Mesenchymal stem cell (in vitro differentiated cells and primary cell): ENCODE measurements at regions not wholly inside any gene's neighbourhood (a gene's known extent, or its start where the extent isn't known, plus 50 kb on each side); places are given as distances from the start of the nearest gene placed in this dataset.

Source experiments
- DNase-seq: peaks from one replicate; pipeline ENCODE4 v3.0.0-alpha.2; 2013
- H2AFZ ChIP-seq: one replicate; pipeline ENCODE4 v1.6.1; 2013; ENCODE audit warnings: low read depth, mild to moderate bottlenecking, control low read depth, inconsistent platforms, low read length, moderate library complexity
- H2AK5ac ChIP-seq: 2 replicates; pipeline ENCODE4 v1.6.1; 2013; ENCODE audit warnings: low read length, moderate library complexity, mild to moderate bottlenecking, inconsistent platforms; ENCODE audit not compliant: severe bottlenecking
- H2BK120ac ChIP-seq: one replicate; pipeline ENCODE4 v1.6.1; 2013; ENCODE audit warnings: low read depth, mild to moderate bottlenecking, inconsistent platforms, low read length, moderate library complexity
- H2BK12ac ChIP-seq, 2 experiments: one replicate each; pipeline ENCODE4 v1.6.1; 2013; ENCODE audit warnings: inconsistent platforms in 2 of 2, low read length in 2 of 2, mild to moderate bottlenecking in 2 of 2, moderate library complexity in 2 of 2, control low read depth in 1 of 2
- H2BK15ac ChIP-seq: one replicate; pipeline ENCODE4 v1.6.1; 2013; ENCODE audit warnings: mild to moderate bottlenecking, low read depth, inconsistent platforms; ENCODE audit not compliant: poor library complexity, severe bottlenecking
- H2BK5ac ChIP-seq: 2 replicates; pipeline ENCODE4 v1.6.1; 2013; ENCODE audit warnings: low read depth, mild to moderate bottlenecking, low read length, control low read depth, inconsistent platforms; ENCODE audit not compliant: poor library complexity, severe bottlenecking
- H3K14ac ChIP-seq, 2 experiments: one replicate each; pipeline ENCODE4 v1.6.1; 2013; ENCODE audit warnings: inconsistent platforms in 2 of 2, low read length in 2 of 2, control low read depth in 1 of 2, mild to moderate bottlenecking in 1 of 2, moderate library complexity in 1 of 2
- H3K18ac ChIP-seq, 2 experiments: one replicate each; pipeline ENCODE4 v1.6.1; 2013; ENCODE audit warnings: inconsistent platforms in 2 of 2, low read length in 2 of 2, control low read depth in 1 of 2, low read depth in 1 of 2, mild to moderate bottlenecking in 1 of 2
- H3K23ac ChIP-seq, 2 experiments: one replicate each; pipeline ENCODE4 v1.6.1; 2013; ENCODE audit warnings: inconsistent platforms in 2 of 2, low read length in 2 of 2, mild to moderate bottlenecking in 2 of 2, moderate library complexity in 2 of 2, control low read depth in 1 of 2
- H3K27ac ChIP-seq: 2 replicates; pipeline ENCODE4 v1.5.1; 2013; ENCODE audit warnings: mild to moderate bottlenecking, moderate library complexity, low read length, control low read depth, inconsistent platforms; ENCODE audit not compliant: poor library complexity, severe bottlenecking
- H3K27me3 ChIP-seq, 2 experiments: 2 replicates each; pipeline versions ENCODE4 v1.6.1 to v1.7.0; 2013; ENCODE audit warnings: low read length in 2 of 2, mild to moderate bottlenecking in 2 of 2, moderate library complexity in 2 of 2, control low read depth in 1 of 2, inconsistent platforms in 1 of 2; ENCODE audit not compliant: control insufficient read depth in 1 of 2, insufficient read depth in 1 of 2
- H3K36me3 ChIP-seq, 2 experiments: 2 replicates each; pipeline versions ENCODE4 v1.6.1 to v1.7.0; 2013; ENCODE audit warnings: low read length in 2 of 2, control low read depth in 1 of 2, inconsistent platforms in 1 of 2, low read depth in 1 of 2, mild to moderate bottlenecking in 1 of 2; ENCODE audit not compliant: insufficient read depth in 2 of 2, control insufficient read depth in 1 of 2
- H3K4ac ChIP-seq, 2 experiments: one replicate each; pipeline ENCODE4 v1.6.1; 2013; ENCODE audit warnings: inconsistent platforms in 2 of 2, low read length in 2 of 2, mild to moderate bottlenecking in 2 of 2, moderate library complexity in 2 of 2, control low read depth in 1 of 2, low read depth in 1 of 2
- H3K4me1 ChIP-seq: 2 replicates; pipeline ENCODE4 v1.6.1; 2013; ENCODE audit warnings: low read depth, low read length, control low read depth; ENCODE audit not compliant: control insufficient read depth, insufficient read depth
- H3K4me2 ChIP-seq: 2 replicates; pipeline ENCODE4 v1.6.1; 2013; ENCODE audit warnings: low read length, mild to moderate bottlenecking, inconsistent platforms; ENCODE audit not compliant: poor library complexity, severe bottlenecking
- H3K4me3 ChIP-seq, 2 experiments: 2 replicates each; pipeline versions ENCODE4 v1.5.1 to v1.7.0; 2013; ENCODE audit warnings: low read length in 2 of 2, mild to moderate bottlenecking in 2 of 2, control low read depth in 1 of 2, low read depth in 1 of 2; ENCODE audit not compliant: insufficient read depth in 1 of 2
- H3K79me1 ChIP-seq: replicated peaks from 2 replicates; pipeline ENCODE4 v1.6.1; 2013; ENCODE audit warnings: mild to moderate bottlenecking, control low read depth, low read length, inconsistent platforms; ENCODE audit not compliant: poor library complexity, severe bottlenecking
- H3K9ac ChIP-seq: 2 replicates; pipeline ENCODE4 v1.7.0; 2013; ENCODE audit warnings: mild to moderate bottlenecking, low read length, moderate library complexity
- H3K9me3 ChIP-seq: 2 replicates; pipeline ENCODE4 v1.7.0; 2013; ENCODE audit warnings: mild to moderate bottlenecking, low read length; ENCODE audit not compliant: control insufficient read depth
- H4K8ac ChIP-seq: one replicate; pipeline ENCODE4 v1.6.1; 2013; ENCODE audit warnings: inconsistent platforms, mild to moderate bottlenecking, low read length, moderate library complexity
- H4K91ac ChIP-seq: one replicate; pipeline ENCODE4 v1.6.1; 2013; ENCODE audit warnings: mild to moderate bottlenecking, low read length, inconsistent platforms
- WGBS: methylation state at CpG from one replicate; pipeline ENCODE4 v1.1.7; 2013; ENCODE audit warnings: mixed read lengths; 5-methylcytosine and 5-hydroxymethylcytosine counted together

DNA sequence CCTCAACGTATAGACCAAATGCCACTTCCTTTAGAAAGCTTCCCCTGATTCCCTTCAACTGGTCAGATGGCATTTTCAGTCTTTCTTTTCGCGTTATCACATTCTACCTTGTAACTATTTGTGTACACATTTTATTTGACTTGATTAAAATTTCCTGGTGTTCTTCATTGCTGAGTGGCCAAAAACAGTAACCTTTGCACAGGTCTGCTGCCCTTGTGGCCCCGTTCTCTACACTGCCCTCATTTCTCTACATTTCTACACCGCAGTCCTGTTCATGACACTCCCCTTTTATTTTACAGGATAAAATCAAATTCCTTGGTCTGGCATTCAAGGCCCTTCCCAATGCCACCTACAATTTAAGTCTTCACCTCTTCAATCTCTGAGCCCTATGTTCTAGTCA is 334.2 kb upstream of the SLC30A5 start:
- no peak overlapping the region for H3K4me3 ChIP-seq
- H4K8ac ChIP-seq, result no peak overlapping the region
- no peak overlapping the region for H2BK120ac ChIP-seq
- no peaks in the 10 kb centered on the region for H3K36me3 ChIP-seq
- no peak overlapping the region for H2BK5ac ChIP-seq
- no peak overlapping the region for H3K18ac ChIP-seq
- no peak overlapping the region for H3K27ac ChIP-seq
- peaks cover 3% of the 10 kb centered on the region for H3K9me3 ChIP-seq
- no peak overlapping the region for H3K4ac ChIP-seq
- H3K23ac ChIP-seq, result no peak overlapping the region
- H2AFZ ChIP-seq, result no peak overlapping the region
- DNase-seq, result no peak
- no peak overlapping the region for H2AK5ac ChIP-seq
- H3K27me3 ChIP-seq, result peaks cover 0 to 8% of the 10 kb centered on the region in 2 experiments
- no peaks in the 10 kb centered on the region for H3K79me1 ChIP-seq
- H3K9ac ChIP-seq, result no peak overlapping the region
- no peak overlapping the region for H3K14ac ChIP-seq
- H3K4me1 ChIP-seq, result no peaks in the 10 kb centered on the region
- no peak overlapping the region for H2BK12ac ChIP-seq
- no peak overlapping the region for H4K91ac ChIP-seq
- H2BK15ac ChIP-seq, result no peak overlapping the region
- no peak overlapping the region for H3K4me2 ChIP-seq
- 80% methylated on average over 3 of the region's 5 CpGs for WGBS

- Histone ChIP-seq H2AFZ (no peak overlapping the region), H2BK15ac (no peak overlapping the region), H3K9ac (no peak overlapping the region), H3K4me3 (no peak overlapping the region), H3K4me1 (no peaks in the 10 kb centered on the region), H3K18ac (no peak overlapping the region), H2BK5ac (no peak overlapping the region), H2BK12ac (no peak overlapping the region), H2BK120ac (no peak overlapping the region), H3K14ac (no peak overlapping the region), H3K27me3 (peaks cover 0 to 8% of the 10 kb centered on the region in 2 experiments), H3K4ac (no peak overlapping the region), H3K4me2 (no peak overlapping the region), H3K9me3 (no peaks in the 10 kb centered on the region), H3K36me3 (no peaks in the 10 kb centered on the region), H4K91ac (no peak overlapping the region), H4K8ac (no peak overlapping the region), H3K79me1 (no peaks in the 10 kb centered on the region), H3K23ac (no peak overlapping the region), H2AK5ac (no peak overlapping the region), H3K27ac (no peak overlapping the region)
- DNase-seq, result no peak
- WGBS, result 86% methylated on average over 2 of the region's 2 CpGs
These were observed 331.6 kb upstream of the SLC30A5 start for GRCh38 chr5:68762201-68762600.

GRCh38 chr5:68766952-68767464 is 326.8 kb upstream of the SLC30A5 start:
- Histone ChIP-seq H2BK12ac (no peak overlapping the region), H3K4ac (no peak overlapping the region), H3K4me2 (no peak overlapping the region), H3K79me1 (no peaks in the 10 kb centered on the region), H3K27me3 (peaks cover 0 to 10% of the 10 kb centered on the region in 2 experiments), H4K8ac (no peak overlapping the region), H2BK15ac (no peak overlapping the region), H3K18ac (no peak overlapping the region), H3K9ac (no peak overlapping the region), H3K4me3 (no peak overlapping the region), H3K36me3 (no peaks in the 10 kb centered on the region), H3K27ac (no peak overlapping the region), H3K14ac (no peak overlapping the region), H3K9me3 (no peaks in the 10 kb centered on the region), H3K23ac (no peak overlapping the region), H2AFZ (no peak overlapping the region), H2BK120ac (no peak overlapping the region), H2AK5ac (no peak overlapping the region), H4K91ac (no peak overlapping the region), H2BK5ac (no peak overlapping the region), H3K4me1 (no peaks in the 10 kb centered on the region)
- no peak for DNase-seq
- WGBS, result 85% methylated on average over 4 of the region's 4 CpGs

DNA sequence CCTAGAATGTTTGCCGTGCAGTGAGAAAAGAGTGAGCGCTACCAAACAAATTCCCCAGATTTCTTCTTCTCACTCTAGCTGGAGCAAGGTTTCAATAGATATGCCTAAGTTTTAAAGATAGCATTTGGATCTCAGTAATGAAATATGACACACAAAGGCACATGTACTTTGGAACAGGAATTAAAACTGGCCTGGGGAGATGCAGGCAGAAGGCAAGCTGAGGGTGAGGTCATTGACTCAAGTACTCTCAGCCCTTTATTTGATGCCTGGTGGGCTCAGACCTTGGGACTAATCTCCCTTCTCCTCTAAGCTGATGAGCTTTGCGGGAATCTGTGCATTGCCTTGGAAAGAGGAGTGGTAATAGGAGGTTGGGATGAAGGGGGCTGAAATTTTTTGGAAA is 323.3 kb upstream of the SLC30A5 start:
- Histone ChIP-seq H2AFZ (no peak overlapping the region), H2BK12ac (no peak overlapping the region), H3K4me3 (no peak overlapping the region), H2AK5ac (no peak overlapping the region), H3K9me3 (no peaks in the 10 kb centered on the region), H2BK120ac (no peak overlapping the region), H3K14ac (no peak overlapping the region), H2BK15ac (no peak overlapping the region), H2BK5ac (no peak overlapping the region), H3K4me1 (no peaks in the 10 kb centered on the region), H3K36me3 (no peaks in the 10 kb centered on the region), H3K79me1 (no peaks in the 10 kb centered on the region), H3K27ac (no peak overlapping the region), H3K23ac (no peak overlapping the region), H4K8ac (no peak overlapping the region), H3K18ac (no peak overlapping the region), H3K4ac (no peak overlapping the region), H3K4me2 (no peak overlapping the region), H3K9ac (no peak overlapping the region), H4K91ac (no peak overlapping the region), H3K27me3 (peaks cover 0 to 10% of the 10 kb centered on the region in 2 experiments)
- DNase-seq, result no peak
- whole genome bisulfite sequencing, result 100% methylated on average over 1 of the region's 3 CpGs
